Nephron (organoid): ENCODE measurements at regions not wholly inside any gene's neighbourhood (a gene's known extent, or its start where the extent isn't known, plus 50 kb on each side); places are given as distances from the start of the nearest gene placed in this dataset.
"Not testable (repeated sequence)": the region's sequence is repeated elsewhere in the genome, so short reads cannot be mapped to it uniquely, and the experiment has no call there.

Source experiments
- H3K27ac Mint-ChIP-seq, 3 experiments: 2 replicates each; pipeline ENCODE4 v1.8.0; 2020; ENCODE audit warnings: mixed read lengths in 3 of 3, mild to moderate bottlenecking in 2 of 3, moderate library complexity in 1 of 3
- H3K27me3 Mint-ChIP-seq: 2 replicates; pipeline ENCODE4 v1.8.0; 2021; ENCODE audit warnings: low read depth, mild to moderate bottlenecking, moderate library complexity, mixed read lengths
- H3K36me3 Mint-ChIP-seq: 2 replicates; pipeline ENCODE4 v1.8.0; 2020; ENCODE audit warnings: low read depth, mixed read lengths
- H3K4me1 Mint-ChIP-seq: 2 replicates; pipeline ENCODE4 v1.8.0; 2020; ENCODE audit warnings: mixed read lengths
- H3K4me3 Mint-ChIP-seq, 3 experiments: 2 replicates each; pipeline ENCODE4 v1.8.0; 2020; ENCODE audit warnings: mild to moderate bottlenecking in 3 of 3, mixed read lengths in 3 of 3, moderate library complexity in 2 of 3
- H3K9me3 Mint-ChIP-seq: 2 replicates; pipeline ENCODE4 v1.8.0; 2020; ENCODE audit warnings: mixed read lengths
- CTCF ChIP-seq, 3 experiments: fragments of 200-600 bp; sonication (generic); IDR thresholded peaks; one replicate each; pipeline ENCODE4 v1.5.0; 2021; ENCODE audit warnings: antibody characterized with exemption in 3 of 3; ENCODE audit not compliant: unreplicated experiment in 3 of 3

- H3K27ac Mint-ChIP-seq, result no peak overlapping the region
- no peaks in the 10 kb centered on the region for H3K4me1 Mint-ChIP-seq
- no peak overlapping the region for H3K4me3 Mint-ChIP-seq
- no peaks in the 10 kb centered on the region for H3K27me3 Mint-ChIP-seq
- TF ChIP-seq CTCF (IDR thresholded peaks at IDR 0.05; ENCODE audit: unreplicated experiment in 3 of 3), result no peak
- peaks cover 5% of the 10 kb centered on the region for H3K9me3 Mint-ChIP-seq
- H3K36me3 Mint-ChIP-seq, result no peaks in the 10 kb centered on the region
Measured at GRCh38 chr14:47919997-47920396, 244.6 kb upstream of the MDGA2 start.

GRCh38 chr14:47919334-47919846 lies 244.0 kb upstream of the MDGA2 start:
- no peaks in the 10 kb centered on the region for H3K27me3 Mint-ChIP-seq
- peaks cover 5% of the 10 kb centered on the region for H3K9me3 Mint-ChIP-seq
- no peak overlapping the region for H3K4me3 Mint-ChIP-seq
- no peak for TF ChIP-seq CTCF (IDR thresholded peaks at IDR 0.05; ENCODE audit: unreplicated experiment in 3 of 3)
- H3K27ac Mint-ChIP-seq, result no peak overlapping the region
- no peaks in the 10 kb centered on the region for H3K4me1 Mint-ChIP-seq
- H3K36me3 Mint-ChIP-seq, result no peaks in the 10 kb centered on the region

GRCh38 chr14:47917344-47917954 lies 242.0 kb upstream of the MDGA2 start:
- no peaks in the 10 kb centered on the region for H3K4me1 Mint-ChIP-seq
- peak; percentile 68 to 87 (median 68) for TF ChIP-seq CTCF (IDR thresholded peaks at IDR 0.05; ENCODE audit: unreplicated experiment in 3 of 3)
- H3K27ac Mint-ChIP-seq, result no peak overlapping the region
- H3K36me3 Mint-ChIP-seq, result no peaks in the 10 kb centered on the region
- no peaks in the 10 kb centered on the region for H3K9me3 Mint-ChIP-seq
- H3K27me3 Mint-ChIP-seq, result no peaks in the 10 kb centered on the region
- H3K4me3 Mint-ChIP-seq, result no peak overlapping the region

- not testable (repeated sequence) for H3K4me1 Mint-ChIP-seq, H3K9me3 Mint-ChIP-seq, H3K27me3 Mint-ChIP-seq, H3K36me3 Mint-ChIP-seq, H3K27ac Mint-ChIP-seq
- peak overlapping the region; percentile 68 to 83 (median 77) for H3K4me3 Mint-ChIP-seq
Measured at GRCh38 chr14:47901141-47901540, 225.7 kb upstream of the MDGA2 start.

GRCh38 chr14:47899685-47900084 lies 224.3 kb upstream of the MDGA2 start:
- H3K4me1 Mint-ChIP-seq, result no peaks in the 10 kb centered on the region
- no peak overlapping the region for H3K4me3 Mint-ChIP-seq
- H3K36me3 Mint-ChIP-seq, result no peaks in the 10 kb centered on the region
- H3K27me3 Mint-ChIP-seq, result no peaks in the 10 kb centered on the region
- no peak for TF ChIP-seq CTCF (IDR thresholded peaks at IDR 0.05; ENCODE audit: unreplicated experiment in 3 of 3)
- H3K9me3 Mint-ChIP-seq, result peaks cover 3% of the 10 kb centered on the region
- H3K27ac Mint-ChIP-seq, result no peak overlapping the region

- H3K4me1 Mint-ChIP-seq, result no peaks in the 10 kb centered on the region
- TF ChIP-seq CTCF (IDR thresholded peaks at IDR 0.05; ENCODE audit: unreplicated experiment in 3 of 3), result no peak
- no peaks in the 10 kb centered on the region for H3K9me3 Mint-ChIP-seq
- H3K27me3 Mint-ChIP-seq, result no peaks in the 10 kb centered on the region
- H3K36me3 Mint-ChIP-seq, result no peaks in the 10 kb centered on the region
- no peak overlapping the region for H3K4me3 Mint-ChIP-seq
- H3K27ac Mint-ChIP-seq, result no peak overlapping the region
Measured at GRCh38 chr14:47874350-47874749, 198.9 kb upstream of the MDGA2 start.
